Caco-2 (cell line): ENCODE measurements at regions not wholly inside any gene's neighbourhood (a gene's known extent, or its start where the extent isn't known, plus 50 kb on each side); places are given as distances from the start of the nearest gene placed in this dataset.

Source experiments
- BruUV-seq: library from RNA; stranded (reverse); fragments of 400-500 nt; replicated peaks from 2 replicates; lab custom pipeline; 2021; lab: Mats Ljungman, UMichigan
- CTCF ChIA-PET: fragments of 300-600 bp; sonication (Branson Sonifier 250); formaldehyde crosslinking; loops from one replicate; lab custom pipeline; 2022; ENCODE audit warnings: antibody characterized with exemption; lab: Charles Lee
- POLR2A ChIA-PET: fragments of 300-600 bp; sonication (Branson Sonifier 250); formaldehyde crosslinking; loops from one replicate; lab custom pipeline; 2022; ENCODE audit warnings: antibody characterized with exemption; lab: Charles Lee
- DNase-seq, 2 experiments: peaks; one replicate each; pipeline versions ENCODE4 v3.0.0 to v3.0.0-alpha.2; 2020 to 2022
- H3K27me3 ChIP-seq: replicated peaks from 2 replicates; pipeline ENCODE4 v1.6.0; 2011; ENCODE audit warnings: low read length; ENCODE audit not compliant: control insufficient read depth, insufficient read depth
- H3K36me3 ChIP-seq: 2 replicates; pipeline ENCODE4 v1.5.1; 2011; ENCODE audit warnings: low read length; ENCODE audit not compliant: control insufficient read depth, insufficient read depth
- H3K4me1 ChIP-seq: fragments of 250-450 bp; sonication (Bioruptor Pico); 2 replicates; pipeline ENCODE4 v1.5.1; 2020; ENCODE audit warnings: mild to moderate bottlenecking
- H3K4me3 ChIP-seq: 2 replicates; pipeline ENCODE4 v1.5.1; 2011; ENCODE audit warnings: low read depth, mild to moderate bottlenecking, control low read depth, low read length
- H3K9me3 ChIP-seq: fragments of 250-450 bp; sonication (Bioruptor Pico); 2 replicates; pipeline ENCODE4 v1.5.1; 2020; ENCODE audit warnings: mild to moderate bottlenecking, moderate library complexity
- H3K27ac Mint-ChIP-seq: one replicate; pipeline ENCODE4 v1.8.0; 2022; ENCODE audit warnings: mixed read lengths; ENCODE audit not compliant: unreplicated experiment
- H3K27me3 Mint-ChIP-seq: one replicate; pipeline ENCODE4 v1.8.0; 2022; ENCODE audit warnings: mixed read lengths; ENCODE audit not compliant: insufficient read depth, unreplicated experiment
- H3K36me3 Mint-ChIP-seq: one replicate; pipeline ENCODE4 v1.8.0; 2022; ENCODE audit warnings: mild to moderate bottlenecking, mixed read lengths; ENCODE audit not compliant: insufficient read depth, unreplicated experiment
- H3K4me1 Mint-ChIP-seq: one replicate; pipeline ENCODE4 v1.8.0; 2022; ENCODE audit warnings: low read depth, mixed read lengths; ENCODE audit not compliant: unreplicated experiment
- H3K4me3 Mint-ChIP-seq: one replicate; pipeline ENCODE4 v1.8.0; 2022; ENCODE audit warnings: mild to moderate bottlenecking, moderate library complexity, mixed read lengths; ENCODE audit not compliant: unreplicated experiment
- H3K9me3 Mint-ChIP-seq: one replicate; pipeline ENCODE4 v1.8.0; 2022; ENCODE audit warnings: mixed read lengths; ENCODE audit not compliant: unreplicated experiment
- CTCF ChIP-seq, 2 experiments: fragments of 200-600 bp in 1 of 2; IDR thresholded peaks; 1 replicate in 1 of 2; 2 replicates in 1 of 2; pipeline versions ENCODE4 v1.5.1 to v1.8.0; 2011 to 2022; ENCODE audit warnings: antibody characterized with exemption in 1 of 2, control low read depth in 1 of 2, inconsistent platforms in 1 of 2, low read depth in 1 of 2, low read length in 1 of 2, mild to moderate bottlenecking in 1 of 2, moderate library complexity in 1 of 2; ENCODE audit not compliant: insufficient read depth in 1 of 2, severe bottlenecking in 1 of 2, unreplicated experiment in 1 of 2
- intact Hi-C: fragments of 100-400 bp; cut with micrococcal nuclease; formaldehyde crosslinking; loops from one replicate; pipeline ENCODE4 v1.10.0; 2022; ENCODE audit not compliant: unreplicated experiment

GRCh38 chr5:52665559-52665958, 122.2 kb upstream of the ITGA1 start:
- Mint-ChIP-seq H3K4me1 (no peaks in the 10 kb centered on the region), H3K4me3 (no peak overlapping the region), H3K27me3 (peaks cover 23% of the 10 kb centered on the region), H3K9me3 (no peaks in the 10 kb centered on the region), H3K27ac (no peak overlapping the region), H3K36me3 (no peaks in the 10 kb centered on the region)
- ChIA-PET POLR2A (no interaction called here), CTCF (no interaction called here)
- no peak for DNase-seq
- H3K4me3 ChIP-seq: no peak overlapping the region
- no peaks in the 10 kb centered on the region for H3K36me3 ChIP-seq
- no peak for TF ChIP-seq CTCF (IDR thresholded peaks at IDR 0.05; ENCODE audit: insufficient read depth in 1 of 2, low read depth in 1 of 2, low read length in 1 of 2, severe bottlenecking in 1 of 2, unreplicated experiment in 1 of 2)
- peaks cover 1% of the 10 kb centered on the region; the same call in 1 of the 2 replicates for H3K27me3 ChIP-seq
- intact Hi-C loops: no loop called here
- H3K9me3 ChIP-seq: no peaks in the 10 kb centered on the region
- H3K4me1 ChIP-seq: no peaks in the 10 kb centered on the region
- no TSS peak for BruUV-seq

- Mint-ChIP-seq H3K36me3 (no peaks in the 10 kb centered on the region), H3K4me1 (no peaks in the 10 kb centered on the region), H3K4me3 (no peak overlapping the region), H3K27me3 (peaks cover 23% of the 10 kb centered on the region), H3K27ac (no peak overlapping the region), H3K9me3 (no peaks in the 10 kb centered on the region)
- H3K27me3 ChIP-seq: peaks cover 1% of the 10 kb centered on the region; the same call in 1 of the 2 replicates
- H3K4me1 ChIP-seq: no peaks in the 10 kb centered on the region
- no peak for DNase-seq
- intact Hi-C loops: no loop called here
- ChIA-PET CTCF (no interaction called here), POLR2A (no interaction called here)
- no peak overlapping the region for H3K4me3 ChIP-seq
- H3K9me3 ChIP-seq: no peaks in the 10 kb centered on the region
- no peaks in the 10 kb centered on the region for H3K36me3 ChIP-seq
- TF ChIP-seq CTCF (IDR thresholded peaks at IDR 0.05; ENCODE audit: insufficient read depth in 1 of 2, low read depth in 1 of 2, low read length in 1 of 2, severe bottlenecking in 1 of 2, unreplicated experiment in 1 of 2): no peak
- BruUV-seq: no TSS peak
Observed at GRCh38 chr5:52668139-52668538, 119.6 kb upstream of the ITGA1 start.

GRCh38 chr5:52668544-52669185, 119.1 kb upstream of the ITGA1 start:
- ChIA-PET CTCF (no interaction called here), POLR2A (no interaction called here)
- no peak overlapping the region for H3K4me3 ChIP-seq
- BruUV-seq: no TSS peak
- TF ChIP-seq CTCF (IDR thresholded peaks at IDR 0.05; ENCODE audit: insufficient read depth in 1 of 2, low read depth in 1 of 2, low read length in 1 of 2, severe bottlenecking in 1 of 2, unreplicated experiment in 1 of 2): no peak
- Mint-ChIP-seq H3K27ac (no peak overlapping the region), H3K9me3 (no peaks in the 10 kb centered on the region), H3K4me1 (no peaks in the 10 kb centered on the region), H3K36me3 (no peaks in the 10 kb centered on the region), H3K27me3 (peaks cover 21% of the 10 kb centered on the region), H3K4me3 (no peak overlapping the region)
- no peaks in the 10 kb centered on the region for H3K4me1 ChIP-seq
- no peaks in the 10 kb centered on the region for H3K36me3 ChIP-seq
- no peak for DNase-seq
- H3K27me3 ChIP-seq: peaks cover 1% of the 10 kb centered on the region; the same call in 1 of the 2 replicates
- no peaks in the 10 kb centered on the region for H3K9me3 ChIP-seq
- intact Hi-C loops: no loop called here
